AG09319 (cell line): ENCODE measurements at regions not wholly inside any gene's neighbourhood (a gene's known extent, or its start where the extent isn't known, plus 50 kb on each side); places are given as distances from the start of the nearest gene placed in this dataset.

Source experiments
- DNase-seq: peaks from one replicate; pipeline ENCODE4 v3.0.0-alpha.2; 2010; ENCODE audit warnings: low read depth; ENCODE audit errors: extremely low read depth
- TF ChIP-seq, protein P1 (sequence below): IDR thresholded peaks from 2 replicates; pipeline ENCODE4 v1.5.1; 2011; ENCODE audit warnings: low read depth, mild to moderate bottlenecking, inconsistent platforms, low read length, moderate library complexity

DNA sequence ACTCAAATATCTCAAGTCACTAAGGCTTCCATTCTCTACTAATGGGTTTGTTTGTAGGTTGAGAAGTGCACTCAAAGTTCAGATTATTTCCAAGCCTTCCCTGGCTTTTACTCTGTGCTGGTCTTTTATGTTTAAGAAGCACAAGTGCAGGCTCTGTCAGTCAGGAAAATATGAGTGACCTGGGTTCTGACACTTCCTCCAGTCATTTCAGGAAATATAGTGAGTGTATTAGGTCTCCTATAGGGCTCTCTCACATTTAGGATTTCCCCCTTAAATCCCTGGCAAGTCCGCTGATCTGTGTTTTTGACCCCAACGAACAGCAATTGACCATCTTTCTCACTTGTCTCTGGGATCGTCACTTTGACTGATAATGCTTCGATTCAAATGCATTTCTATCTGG, 210.2 kb downstream of the ARPP21 start:
- DNase-seq: no peak
- TF ChIP-seq, protein P1, sequence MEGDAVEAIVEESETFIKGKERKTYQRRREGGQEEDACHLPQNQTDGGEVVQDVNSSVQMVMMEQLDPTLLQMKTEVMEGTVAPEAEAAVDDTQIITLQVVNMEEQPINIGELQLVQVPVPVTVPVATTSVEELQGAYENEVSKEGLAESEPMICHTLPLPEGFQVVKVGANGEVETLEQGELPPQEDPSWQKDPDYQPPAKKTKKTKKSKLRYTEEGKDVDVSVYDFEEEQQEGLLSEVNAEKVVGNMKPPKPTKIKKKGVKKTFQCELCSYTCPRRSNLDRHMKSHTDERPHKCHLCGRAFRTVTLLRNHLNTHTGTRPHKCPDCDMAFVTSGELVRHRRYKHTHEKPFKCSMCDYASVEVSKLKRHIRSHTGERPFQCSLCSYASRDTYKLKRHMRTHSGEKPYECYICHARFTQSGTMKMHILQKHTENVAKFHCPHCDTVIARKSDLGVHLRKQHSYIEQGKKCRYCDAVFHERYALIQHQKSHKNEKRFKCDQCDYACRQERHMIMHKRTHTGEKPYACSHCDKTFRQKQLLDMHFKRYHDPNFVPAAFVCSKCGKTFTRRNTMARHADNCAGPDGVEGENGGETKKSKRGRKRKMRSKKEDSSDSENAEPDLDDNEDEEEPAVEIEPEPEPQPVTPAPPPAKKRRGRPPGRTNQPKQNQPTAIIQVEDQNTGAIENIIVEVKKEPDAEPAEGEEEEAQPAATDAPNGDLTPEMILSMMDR: no peak

DNA sequence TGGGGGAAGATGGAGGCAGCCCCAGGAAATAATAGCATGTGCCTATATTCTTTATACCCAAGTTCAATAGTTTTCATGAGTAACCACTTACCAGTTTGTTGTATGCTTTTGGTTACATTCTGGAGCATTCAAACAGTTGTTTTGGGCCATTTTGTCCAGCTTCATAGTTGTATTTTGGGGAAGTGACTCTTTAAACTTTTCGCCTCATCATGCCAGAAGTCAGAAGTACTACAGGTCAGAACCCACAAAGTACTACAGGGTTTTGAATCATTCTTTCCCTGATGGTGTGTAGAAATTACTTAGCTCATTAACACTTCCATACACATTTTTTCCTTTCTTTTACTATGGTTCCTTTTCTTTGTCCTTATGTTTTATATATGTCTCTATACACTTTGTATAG, 210.6 kb downstream of the ARPP21 start:
- DNase-seq: no peak
- TF ChIP-seq, protein P1: no peak

DNA sequence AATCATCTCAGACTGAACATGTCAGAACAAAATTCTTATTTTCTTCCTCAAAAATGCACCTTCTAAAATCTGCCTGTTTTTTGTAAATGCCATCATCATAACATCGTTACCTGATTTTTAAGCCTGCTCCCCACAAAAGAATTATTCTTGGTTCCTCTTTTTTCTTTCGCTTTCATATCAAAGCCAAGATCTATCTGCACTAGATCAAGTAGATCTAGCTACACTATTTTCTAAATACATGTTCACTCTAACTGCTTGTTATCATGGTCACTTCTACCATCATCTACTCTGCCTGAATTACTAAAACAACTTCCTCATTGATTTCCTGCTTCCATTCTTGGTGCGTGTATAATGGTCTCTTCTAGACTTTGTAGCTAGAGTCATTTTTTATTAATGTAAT, 217.7 kb downstream of the ARPP21 start:
- DNase-seq: no peak
- TF ChIP-seq, protein P1: no peak

DNA sequence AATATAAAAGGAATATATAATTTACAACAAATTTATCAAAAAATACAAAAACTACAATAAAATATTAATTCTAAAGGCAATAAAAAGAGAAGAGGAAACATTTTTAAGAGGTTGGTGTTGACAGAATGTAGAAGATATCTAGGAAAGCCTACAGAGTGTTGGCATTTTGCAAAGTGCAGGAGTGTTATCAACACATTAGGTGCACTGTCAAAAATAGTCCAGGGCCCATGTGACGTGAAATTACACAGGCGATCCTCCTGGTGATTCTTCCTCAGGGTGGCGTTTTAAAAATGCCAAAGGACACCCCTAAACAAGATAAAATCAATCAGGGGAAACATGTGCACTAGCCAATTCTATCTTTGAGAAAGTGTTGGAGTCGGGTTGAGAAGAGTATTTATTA, 222.7 kb downstream of the ARPP21 start:
- DNase-seq: no peak
- TF ChIP-seq, protein P1: no peak

DNA sequence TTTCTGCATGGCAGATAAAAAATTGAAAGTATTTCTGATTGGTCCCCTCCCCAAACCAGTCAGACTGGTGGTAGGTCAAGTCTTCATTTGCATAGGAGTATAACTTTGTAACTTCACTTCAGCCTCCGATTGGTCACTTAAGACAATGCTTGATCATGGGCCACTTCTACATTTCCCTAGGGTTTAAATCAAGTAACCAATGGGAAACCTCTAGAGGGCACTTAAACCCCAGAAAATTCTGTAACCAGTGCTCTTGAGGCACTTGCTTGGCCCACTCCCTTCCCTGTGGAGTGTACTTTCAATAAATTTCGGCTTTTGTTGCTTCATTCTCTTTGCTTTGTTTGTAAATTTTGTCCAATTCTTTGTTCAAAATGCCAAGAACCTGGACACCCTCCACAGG, 225.5 kb downstream of the ARPP21 start:
- TF ChIP-seq, protein P1: no peak

DNA sequence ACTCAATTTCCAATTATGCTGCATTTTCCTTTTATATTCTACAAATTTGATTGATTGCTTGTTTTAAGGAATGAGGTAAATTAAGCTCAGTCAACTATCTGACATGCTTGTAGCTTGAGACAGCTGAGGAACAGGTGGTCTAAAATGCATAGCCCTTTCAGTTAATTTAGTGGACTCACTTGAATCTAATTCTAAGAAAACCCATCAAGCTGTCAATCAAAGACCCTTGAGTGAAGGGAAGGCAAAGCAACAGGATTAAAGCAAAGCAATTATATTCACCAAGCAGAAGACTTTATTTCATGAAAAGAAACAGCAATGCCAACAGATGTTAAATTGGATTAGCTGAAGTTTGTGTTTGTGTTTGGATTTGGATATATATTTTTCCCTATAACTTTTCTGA, 228.5 kb downstream of the ARPP21 start:
- TF ChIP-seq, protein P1: no peak

More for the DNA sequence above, 225.5 kb downstream of the ARPP21 start:
- no peak for DNase-seq

DNA sequence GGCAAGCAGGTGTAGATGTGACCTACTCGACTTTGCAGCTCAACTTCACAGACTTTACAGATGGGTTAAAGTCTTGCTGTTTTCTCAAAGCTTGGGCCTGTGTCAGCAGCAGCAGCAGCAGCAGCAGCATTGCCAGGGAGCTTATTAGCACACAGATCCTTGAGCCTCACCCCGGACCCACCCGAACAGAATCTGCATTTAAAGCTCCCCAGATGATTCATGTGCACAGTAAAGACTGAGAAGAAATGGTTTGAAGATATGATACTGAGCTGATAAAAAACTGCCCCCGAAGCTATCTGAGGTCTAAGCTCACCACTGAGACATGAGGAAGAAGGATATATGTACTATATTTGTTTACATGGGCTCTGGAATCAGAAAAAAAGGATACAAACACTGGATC, 231.7 kb downstream of the ARPP21 start:
- no peak for DNase-seq
- TF ChIP-seq, protein P1: no peak

More for the DNA sequence above, 228.5 kb downstream of the ARPP21 start:
- no peak for DNase-seq
